Endothelial cell of umbilical vein (primary cell): ENCODE measurements at regions not wholly inside any gene's neighbourhood (a gene's known extent, or its start where the extent isn't known, plus 50 kb on each side); places are given as distances from the start of the nearest gene placed in this dataset.

ENCODE experiments used
- BruUV-seq: library from RNA; stranded (reverse); fragments of 400-500 nt; replicated peaks from 2 replicates; lab custom pipeline; 2021; lab: Mats Ljungman, UMichigan
- CTCF ChIA-PET: fragments of 300-600, 350-600 bp; sonication (Branson Sonifier 250); formaldehyde crosslinking; loops from one replicate; lab custom pipeline; 2021; ENCODE audit warnings: antibody characterized with exemption, inconsistent platforms; lab: Charles Lee
- POLR2A ChIA-PET: fragments of 300-600, 350-600 bp; sonication (Branson Sonifier 250); formaldehyde crosslinking; loops from one replicate; lab custom pipeline; 2021; ENCODE audit warnings: antibody characterized with exemption, inconsistent platforms; lab: Charles Lee
- DNase-seq: peaks from one replicate; pipeline ENCODE4 v3.0.0-alpha.2; 2011; ENCODE audit warnings: low read depth, low spot score
- FAIRE-seq: peaks from 2 replicates; lab custom pipeline; 2011; peaks lifted over from hg19 to GRCh38; lab: Jason Lieb, UNC
- H2AFZ ChIP-seq: 2 replicates; pipeline ENCODE4 v1.6.0; 2012; ENCODE audit warnings: low read depth, low read length, control low read depth, inconsistent platforms
- H3K27ac ChIP-seq: 2 replicates; pipeline ENCODE4 v1.5.1; 2011; ENCODE audit warnings: low read depth, mild to moderate bottlenecking, control low read depth, low read length, moderate library complexity; ENCODE audit not compliant: insufficient read depth
- H3K27me3 ChIP-seq, 2 experiments: 2 replicates each; pipeline versions ENCODE4 v1.6.0 to v1.6.1; 2011; ENCODE audit warnings: low read length in 2 of 2, mixed read lengths in 1 of 2; ENCODE audit not compliant: control insufficient read depth in 2 of 2, insufficient read depth in 2 of 2
- H3K36me3 ChIP-seq, 2 experiments: 2 replicates in 1 of 2; 3 replicates in 1 of 2; pipeline ENCODE4 v1.5.1; 2011; ENCODE audit warnings: low read length in 2 of 2, mild to moderate bottlenecking in 1 of 2, moderate library complexity in 1 of 2; ENCODE audit not compliant: control insufficient read depth in 2 of 2, insufficient read depth in 2 of 2; ENCODE audit errors: extremely low read depth in 1 of 2
- H3K4me1 ChIP-seq: 3 replicates; pipeline ENCODE4 v1.5.1; 2011; ENCODE audit warnings: mild to moderate bottlenecking, low read length; ENCODE audit not compliant: control insufficient read depth, insufficient read depth; ENCODE audit errors: extremely low read depth
- H3K4me2 ChIP-seq: 2 replicates; pipeline ENCODE4 v1.6.1; 2011; ENCODE audit warnings: low read length, control low read depth, mixed read lengths; ENCODE audit not compliant: insufficient read depth
- H3K4me3 ChIP-seq, 3 experiments: fragments of 200-600 bp in 1 of 3; sonication (generic), shearing (Covaris generic) in 1 of 3; replicated peaks in 1 of 3; 2 replicates each; pipeline ENCODE4 v1.5.1; 2011 to 2016; ENCODE audit warnings: control low read depth in 3 of 3, low read length in 3 of 3, mild to moderate bottlenecking in 2 of 3, inconsistent platforms in 1 of 3, low read depth in 1 of 3, moderate library complexity in 1 of 3; ENCODE audit not compliant: insufficient read depth in 1 of 3
- H3K79me2 ChIP-seq: 2 replicates; pipeline ENCODE4 v1.6.0; 2012; ENCODE audit warnings: low read length, inconsistent platforms; ENCODE audit not compliant: control insufficient read depth, insufficient read depth
- H3K9ac ChIP-seq: replicated peaks from 2 replicates; pipeline ENCODE3; 2011; ENCODE audit warnings: low read length, control low read depth; ENCODE audit not compliant: insufficient read depth; ENCODE audit errors: extremely low read depth
- H3K9me1 ChIP-seq: replicated peaks from 3 replicates; pipeline ENCODE4 v1.6.0; 2011; ENCODE audit warnings: mild to moderate bottlenecking, low read length; ENCODE audit not compliant: control insufficient read depth, insufficient read depth; ENCODE audit errors: extremely low read depth
- H3K9me3 ChIP-seq: replicated peaks from 2 replicates; pipeline ENCODE4 v1.5.1; 2012; ENCODE audit warnings: low read length, inconsistent platforms; ENCODE audit not compliant: control insufficient read depth, insufficient read depth
- H4K20me1 ChIP-seq: replicated peaks from 2 replicates; pipeline ENCODE3; 2011; ENCODE audit warnings: mild to moderate bottlenecking, low read length; ENCODE audit not compliant: control insufficient read depth, insufficient read depth; ENCODE audit errors: extremely low read depth
- CTCF ChIP-seq, 2 donors: IDR thresholded peaks; 1 replicate in 1 of 2; 2 replicates in 1 of 2; pipeline ENCODE4 v1.5.1; 2011; ENCODE audit warnings: low read length in 2 of 2, mild to moderate bottlenecking in 2 of 2, moderate library complexity in 2 of 2, control low read depth in 1 of 2, inconsistent platforms in 1 of 2, low read depth in 1 of 2; ENCODE audit not compliant: insufficient read depth in 1 of 2; ENCODE audit errors: extremely low read depth in 1 of 2
- EZH2 ChIP-seq: IDR thresholded peaks from 2 replicates; pipeline ENCODE4 v1.6.1; 2012; ENCODE audit warnings: borderline replicate concordance, low read depth, mild to moderate bottlenecking, moderate library complexity, low read length, inconsistent platforms; ENCODE audit not compliant: severe bottlenecking
- FOS ChIP-seq: IDR thresholded peaks from 2 replicates; pipeline ENCODE4 v1.6.1; 2011; ENCODE audit warnings: mild to moderate bottlenecking, low read length, moderate library complexity, borderline replicate concordance; ENCODE audit not compliant: insufficient read depth
- GATA2 ChIP-seq: IDR thresholded peaks from 2 replicates; pipeline ENCODE4 v1.7.0; 2011; ENCODE audit warnings: low read depth, mild to moderate bottlenecking, moderate library complexity, mixed read lengths, low read length; ENCODE audit not compliant: insufficient read length, insufficient read depth
- JUN ChIP-seq: IDR thresholded peaks from 2 replicates; pipeline ENCODE4 v1.6.1; 2011; ENCODE audit warnings: borderline replicate concordance, low read depth; ENCODE audit not compliant: insufficient read length, insufficient read depth
- MAX ChIP-seq: IDR thresholded peaks from 2 replicates; pipeline ENCODE4 v1.6.1; 2011; ENCODE audit not compliant: insufficient read depth, insufficient read length
- MYC ChIP-seq: IDR thresholded peaks from one replicate; pipeline ENCODE4 v1.6.1; 2011; ENCODE audit warnings: mild to moderate bottlenecking, low read depth, low read length
- POLR2A ChIP-seq: IDR thresholded peaks from 2 replicates; pipeline ENCODE4 v1.6.1; 2012; ENCODE audit warnings: low read depth, mild to moderate bottlenecking, control low read depth, low read length
- POLR2AphosphoS5 ChIP-seq: IDR thresholded peaks from 2 replicates; pipeline ENCODE4 v1.6.1; 2012; ENCODE audit warnings: low read depth, mild to moderate bottlenecking, control low read depth, low read length, moderate library complexity; ENCODE audit not compliant: insufficient read depth
- dilution Hi-C: fragments of 300-500 bp; cut with MboI; formaldehyde crosslinking; loops from one replicate; pipeline ENCODE4 v1.15.0; 2019; ENCODE audit warnings: low sequenced_read_pairs; ENCODE audit not compliant: extremely low pct_ligation_motif_present
- intact Hi-C: fragments of 100-400 bp; cut with micrococcal nuclease; formaldehyde crosslinking; loops from one replicate; pipeline ENCODE4 v1.10.0; 2022

- intact Hi-C loops (no loop called here), dilution Hi-C loops (no loop called here)
- Histone ChIP-seq H3K4me2 (no peak overlapping the region), H3K79me2 (no peaks in the 10 kb centered on the region), H3K4me3 (no peak overlapping the region), H4K20me1 (no peaks in the 10 kb centered on the region), H3K36me3 (no peaks in the 10 kb centered on the region), H3K9me1 (no peaks in the 10 kb centered on the region), H3K4me1 (no peaks in the 10 kb centered on the region), H3K9ac (no peak overlapping the region), H3K27me3 (no peaks in the 10 kb centered on the region), H2AFZ (no peak overlapping the region), H3K27ac (no peak overlapping the region), H3K9me3 (no peaks in the 10 kb centered on the region)
- DNase-seq (no peak), FAIRE-seq (no peak)
- no peak for TF ChIP-seq MYC
- TF ChIP-seq GATA2 = no peak
- TF ChIP-seq MAX = no peak
- no peak for TF ChIP-seq FOS
- no TSS peak for BruUV-seq
- ChIA-PET POLR2A (no interaction called here), CTCF (no interaction called here)
Measured at GRCh38 chr4:123312116-123312515, 84.5 kb upstream of the SPRY1 start.

GRCh38 chr4:123312951-123313592 is 83.5 kb upstream of the SPRY1 start:
- Histone ChIP-seq H3K9ac (no peak overlapping the region), H3K9me3 (no peaks in the 10 kb centered on the region), H3K27ac (no peak overlapping the region), H2AFZ (no peak overlapping the region), H3K4me2 (no peak overlapping the region), H3K9me1 (no peaks in the 10 kb centered on the region), H3K36me3 (no peaks in the 10 kb centered on the region), H4K20me1 (no peaks in the 10 kb centered on the region), H3K4me3 (no peak overlapping the region), H3K27me3 (no peaks in the 10 kb centered on the region), H3K4me1 (no peaks in the 10 kb centered on the region), H3K79me2 (no peaks in the 10 kb centered on the region)
- ChIA-PET CTCF (interaction anchor here (0.8 kb wide), 1 partner anchor 11 kb away, joined by 3 read pairs; no protein-coding TSS in a partner anchor), POLR2A (no interaction called here)
- dilution Hi-C loops (no loop called here), intact Hi-C loops (no loop called here)
- peak; percentile 59 for FAIRE-seq
- DNase-seq = no peak
- TF ChIP-seq POLR2A (no peak), FOS (no peak), MYC (no peak), CTCF (IDR thresholded peaks at IDR 0.05; ENCODE audit: extremely low read depth in 1 of 2, insufficient read depth in 1 of 2, low read depth in 1 of 2, low read length in 2 of 2) (no peak), POLR2AphosphoS5 (no peak), EZH2 (no peak), GATA2 (no peak), MAX (no peak), JUN (no peak)
- no TSS peak for BruUV-seq
